PC-3 (cell line): ENCODE measurements at regions not wholly inside any gene's neighbourhood (a gene's known extent, or its start where the extent isn't known, plus 50 kb on each side); places are given as distances from the start of the nearest gene placed in this dataset.

Experiments used
- ATAC-seq: fragments of 200-7000 bp; cut with Tn5 transposase; 2 replicates; pipeline ENCODE4 v1.9.1; 2020; ENCODE audit warnings: mild to moderate bottlenecking, moderate library complexity
- BruUV-seq: library from RNA; stranded (reverse); fragments of 400-500 nt; replicated peaks from 2 replicates; lab custom pipeline; 2021; lab: Mats Ljungman, UMichigan
- CTCF ChIA-PET: fragments of 300-600 bp; sonication (Branson Sonifier 250); formaldehyde crosslinking; loops from one replicate; lab custom pipeline; 2022; ENCODE audit warnings: antibody characterized with exemption; lab: Charles Lee
- POLR2A ChIA-PET: fragments of 300-600 bp; sonication (Branson Sonifier 250); formaldehyde crosslinking; loops from one replicate; lab custom pipeline; 2022; ENCODE audit warnings: antibody characterized with exemption; ENCODE audit not compliant: unreplicated experiment; lab: Charles Lee
- DNase-seq: peaks from one replicate; pipeline ENCODE4 v3.0.0-alpha.2; 2015
- H2AFZ ChIP-seq: fragments of 300-600 bp; sonication (generic); 2 replicates; pipeline ENCODE4 v1.6.0; 2016; ENCODE audit warnings: antibody characterized with exemption, low read length
- H3F3A ChIP-seq: fragments of 300-600 bp; sonication (generic); one replicate; pipeline ENCODE4 v1.6.0; 2017; ENCODE audit warnings: antibody characterized with exemption, low read length, control low read depth, mild to moderate bottlenecking; ENCODE audit not compliant: unreplicated experiment
- H3K27ac ChIP-seq: fragments of 300-600 bp; sonication (generic); 2 replicates; pipeline ENCODE4 v1.5.1; 2016; ENCODE audit warnings: mild to moderate bottlenecking, low read length
- H3K27me3 ChIP-seq: fragments of 300-600 bp; sonication (generic); 2 replicates; pipeline ENCODE4 v1.6.1; 2016; ENCODE audit warnings: low read length, mixed read lengths
- H3K36me3 ChIP-seq: fragments of 300-600 bp; sonication (generic); 2 replicates; pipeline ENCODE4 v1.6.1; 2016; ENCODE audit warnings: low read depth, mixed run types, low read length, mixed read lengths
- H3K4me1 ChIP-seq: fragments of 300-600 bp; sonication (generic); 2 replicates; pipeline ENCODE4 v1.5.1; 2016; ENCODE audit warnings: low read length; ENCODE audit not compliant: insufficient read depth
- H3K4me2 ChIP-seq: fragments of 300-600 bp; sonication (generic); 2 replicates; pipeline ENCODE4 v1.6.0; 2016; ENCODE audit warnings: low read length
- H3K4me3 ChIP-seq: fragments of 300-600 bp; sonication (generic); 2 replicates; pipeline ENCODE4 v1.5.1; 2016; ENCODE audit warnings: mild to moderate bottlenecking, low read length, mixed read lengths
- H3K79me2 ChIP-seq: fragments of 300-600 bp; sonication (generic); 2 replicates; pipeline ENCODE4 v1.6.1; 2017; ENCODE audit warnings: low read length, mixed read lengths
- H3K9ac ChIP-seq: fragments of 300-600 bp; sonication (generic); 2 replicates; pipeline ENCODE4 v1.6.0; 2016; ENCODE audit warnings: mild to moderate bottlenecking, low read length
- H3K9me2 ChIP-seq: fragments of 300-600 bp; sonication (generic); replicated peaks from 2 replicates; pipeline ENCODE4 v1.6.1; 2016; ENCODE audit warnings: mixed run types, low read length, mixed read lengths
- H3K9me3 ChIP-seq: fragments of 300-600 bp; sonication (generic); 2 replicates; pipeline ENCODE4 v1.6.1; 2016; ENCODE audit warnings: low read length, mixed read lengths
- H4K20me1 ChIP-seq: fragments of 300-600 bp; sonication (generic); 2 replicates; pipeline ENCODE4 v1.6.1; 2016; ENCODE audit warnings: low read length, mixed read lengths
- EZH2 ChIP-seq: fragments of 300-600 bp; sonication (generic); IDR thresholded peaks from one replicate; pipeline ENCODE4 v1.6.1; 2017; ENCODE audit warnings: antibody characterized with exemption, mild to moderate bottlenecking, low read length; ENCODE audit not compliant: unreplicated experiment
- EZH2phosphoT487 ChIP-seq: fragments of 300-600 bp; sonication (generic); IDR thresholded peaks from 2 replicates; pipeline ENCODE4 v1.6.1; 2018; ENCODE audit warnings: mild to moderate bottlenecking, antibody characterized with exemption, low read length, borderline replicate concordance
- intact Hi-C: fragments of 100-400 bp; cut with micrococcal nuclease; formaldehyde crosslinking; loops from 2 replicates; pipeline ENCODE4 v1.9.0; 2023
- TF ChIP-seq, protein P1 (sequence below): fragments of 300-600 bp; sonication (generic); conservative IDR thresholded peaks from 2 replicates; pipeline ENCODE4 v1.5.1; 2017; ENCODE audit warnings: antibody characterized with exemption, low read depth, mild to moderate bottlenecking, low read length

DNA sequence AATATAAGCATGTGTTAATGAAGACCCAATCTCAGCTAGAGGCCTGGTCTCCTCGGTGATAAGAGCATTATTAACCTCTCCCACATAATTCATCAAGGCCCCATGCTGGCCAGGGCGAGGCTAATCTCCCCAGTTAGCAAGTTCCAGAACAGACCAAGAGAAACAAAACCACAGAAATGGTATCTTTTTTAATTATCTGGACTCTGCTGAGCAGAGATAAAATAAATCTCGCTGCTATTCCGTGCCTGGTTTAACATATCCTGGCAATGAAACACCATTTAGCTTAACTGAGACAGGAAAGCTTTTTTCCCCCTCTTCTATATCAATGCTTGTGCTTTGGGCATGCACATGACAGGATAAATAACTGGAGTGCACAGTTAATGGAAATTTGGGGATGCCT lies 72.5 kb upstream of the ARHGEF3 start:
- ATAC-seq (no peak), DNase-seq (no peak)
- H3K36me3 ChIP-seq, result no peaks in the 10 kb centered on the region
- no peaks in the 10 kb centered on the region for H3F3A ChIP-seq
- H3K4me3 ChIP-seq, result no peak overlapping the region
- H3K79me2 ChIP-seq, result no peaks in the 10 kb centered on the region
- no peak for TF ChIP-seq EZH2
- TF ChIP-seq, protein P1, sequence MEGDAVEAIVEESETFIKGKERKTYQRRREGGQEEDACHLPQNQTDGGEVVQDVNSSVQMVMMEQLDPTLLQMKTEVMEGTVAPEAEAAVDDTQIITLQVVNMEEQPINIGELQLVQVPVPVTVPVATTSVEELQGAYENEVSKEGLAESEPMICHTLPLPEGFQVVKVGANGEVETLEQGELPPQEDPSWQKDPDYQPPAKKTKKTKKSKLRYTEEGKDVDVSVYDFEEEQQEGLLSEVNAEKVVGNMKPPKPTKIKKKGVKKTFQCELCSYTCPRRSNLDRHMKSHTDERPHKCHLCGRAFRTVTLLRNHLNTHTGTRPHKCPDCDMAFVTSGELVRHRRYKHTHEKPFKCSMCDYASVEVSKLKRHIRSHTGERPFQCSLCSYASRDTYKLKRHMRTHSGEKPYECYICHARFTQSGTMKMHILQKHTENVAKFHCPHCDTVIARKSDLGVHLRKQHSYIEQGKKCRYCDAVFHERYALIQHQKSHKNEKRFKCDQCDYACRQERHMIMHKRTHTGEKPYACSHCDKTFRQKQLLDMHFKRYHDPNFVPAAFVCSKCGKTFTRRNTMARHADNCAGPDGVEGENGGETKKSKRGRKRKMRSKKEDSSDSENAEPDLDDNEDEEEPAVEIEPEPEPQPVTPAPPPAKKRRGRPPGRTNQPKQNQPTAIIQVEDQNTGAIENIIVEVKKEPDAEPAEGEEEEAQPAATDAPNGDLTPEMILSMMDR, result no peak
- no peak for TF ChIP-seq EZH2phosphoT487
- H3K27me3 ChIP-seq, result no peaks in the 10 kb centered on the region
- no peak overlapping the region for H3K9ac ChIP-seq
- intact Hi-C loops, result loop anchor here (10.0 kb wide), 1 partner anchor 169 kb away; no protein-coding TSS in a partner anchor
- H3K4me1 ChIP-seq, result peaks cover 17% of the 10 kb centered on the region
- no peaks in the 10 kb centered on the region for H3K9me2 ChIP-seq
- CTCF ChIA-PET, result no interaction called here
- H2AFZ ChIP-seq, result no peak overlapping the region
- H4K20me1 ChIP-seq, result no peaks in the 10 kb centered on the region
- no TSS peak for BruUV-seq
- H3K9me3 ChIP-seq, result no peaks in the 10 kb centered on the region
- no peak overlapping the region for H3K27ac ChIP-seq
- POLR2A ChIA-PET, result no interaction called here
- no peak overlapping the region for H3K4me2 ChIP-seq

DNA sequence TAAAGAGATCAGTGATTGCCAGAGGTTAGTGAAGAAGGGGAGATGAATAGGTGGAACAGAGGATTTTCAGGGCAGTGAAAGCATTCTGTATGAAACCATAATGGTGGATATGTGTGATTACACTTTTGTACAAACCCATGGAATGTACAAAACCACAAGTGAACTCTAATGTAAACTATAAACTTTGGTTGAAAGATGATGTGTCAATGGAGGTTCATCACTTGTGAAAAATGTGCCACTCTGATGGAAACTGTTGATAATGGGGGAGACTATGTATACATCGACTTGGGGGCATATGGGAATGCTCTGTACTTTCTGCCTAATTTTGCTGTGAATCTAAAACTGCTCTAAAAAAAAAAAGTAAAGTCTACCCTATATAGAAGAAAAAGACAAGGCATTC lies 68.7 kb upstream of the ARHGEF3 start:
- BruUV-seq, result no TSS peak
- H3K27ac ChIP-seq, result no peak overlapping the region
- no peaks in the 10 kb centered on the region for H3K9me2 ChIP-seq
- no peaks in the 10 kb centered on the region for H3K79me2 ChIP-seq
- H4K20me1 ChIP-seq, result no peaks in the 10 kb centered on the region
- intact Hi-C loops, result loop anchor here (10.0 kb wide), 1 partner anchor 166 kb away; no protein-coding TSS in a partner anchor
- H3K4me2 ChIP-seq, result peak overlapping the region; percentile 57
- ChIA-PET CTCF (no interaction called here), POLR2A (no interaction called here)
- H3K9ac ChIP-seq, result no peak overlapping the region
- no peaks in the 10 kb centered on the region for H3K9me3 ChIP-seq
- no peaks in the 10 kb centered on the region for H3K27me3 ChIP-seq
- no peak for TF ChIP-seq EZH2phosphoT487
- TF ChIP-seq, protein P1, result no peak
- no peak for TF ChIP-seq EZH2
- no peaks in the 10 kb centered on the region for H3F3A ChIP-seq
- DNase-seq (peak; percentile 69), ATAC-seq (peak; percentile 54)
- H2AFZ ChIP-seq, result no peak overlapping the region
- H3K4me1 ChIP-seq, result peaks cover 22% of the 10 kb centered on the region
- H3K36me3 ChIP-seq, result no peaks in the 10 kb centered on the region
- H3K4me3 ChIP-seq, result no peak overlapping the region

DNA sequence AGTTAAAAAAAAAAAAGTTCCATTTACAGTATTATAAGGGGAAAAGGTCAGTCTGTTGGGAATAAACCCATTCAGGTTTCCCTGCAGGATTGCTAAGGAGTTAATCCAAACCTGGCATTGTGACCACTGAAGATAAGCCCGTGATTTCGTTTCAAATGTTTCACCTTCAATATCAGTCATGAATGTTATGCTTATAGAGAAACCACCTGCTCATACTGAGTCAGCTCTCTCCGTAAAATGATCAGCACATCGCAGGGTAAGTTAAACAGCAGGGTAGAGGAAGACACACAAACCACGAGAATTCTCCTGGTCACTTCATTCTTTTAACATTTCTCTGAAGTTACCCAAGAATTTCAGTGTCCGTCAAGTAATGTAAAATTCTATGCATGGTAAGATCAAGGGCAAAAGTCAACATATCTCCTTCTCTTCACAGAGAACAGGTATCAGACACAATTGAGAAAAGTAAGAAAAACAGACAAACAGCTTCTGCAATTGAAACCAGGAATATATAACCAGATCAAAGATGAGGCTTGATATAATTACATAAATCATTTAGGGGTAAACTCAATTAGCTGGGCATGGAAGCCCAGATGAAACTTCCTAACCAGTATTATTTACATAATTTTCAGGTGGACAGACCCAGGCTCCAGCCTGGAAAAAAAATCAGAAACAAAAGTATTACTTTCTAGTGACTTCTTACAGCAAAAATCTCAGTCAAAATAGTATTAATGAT lies 67.6 kb upstream of the ARHGEF3 start:
- Histone ChIP-seq H3F3A (no peaks in the 10 kb centered on the region), H3K79me2 (no peaks in the 10 kb centered on the region), H2AFZ (peak overlapping the region; percentile 17; the same call in 1 of the 2 replicates), H3K36me3 (no peaks in the 10 kb centered on the region), H3K9me3 (no peaks in the 10 kb centered on the region), H3K4me2 (peak overlapping the region; percentile 64), H3K4me1 (peaks cover 22% of the 10 kb centered on the region), H3K4me3 (peak overlapping the region; percentile 36; the same call in 1 of the 2 replicates), H3K9me2 (no peaks in the 10 kb centered on the region), H3K27ac (peak overlapping the region; percentile 4; the same call in 1 of the 2 replicates), H3K9ac (no peak overlapping the region), H4K20me1 (no peaks in the 10 kb centered on the region), H3K27me3 (no peaks in the 10 kb centered on the region)
- DNase-seq (peak; percentile 70), ATAC-seq (peak; percentile 94)
- TF ChIP-seq EZH2phosphoT487 (no peak), EZH2 (no peak)
- TF ChIP-seq, protein P1, result no peak
- POLR2A ChIA-PET, result interaction anchor here (0.6 kb wide), 1 partner anchor 68 kb away, joined by 3 read pairs; the partner anchor contains the start of gene ARHGEF3
- intact Hi-C loops, result no loop called here
- BruUV-seq, result no TSS peak
- CTCF ChIA-PET, result interaction anchor here (0.6 kb wide), 1 partner anchor 18 kb away, joined by 5 read pairs; no protein-coding TSS in a partner anchor
